GM18517 (cell line): ENCODE measurements at regions not wholly inside any gene's neighbourhood (a gene's known extent, or its start where the extent isn't known, plus 50 kb on each side); places are given as distances from the start of the nearest gene placed in this dataset.
"Not testable (repeated sequence)": the region's sequence is repeated elsewhere in the genome, so short reads cannot be mapped to it uniquely, and the experiment has no call there.

Source experiments
- ATAC-seq: cut with Tn5 transposase; IDR thresholded peaks from one replicate; pipeline ENCODE4 v1.9.1; 2021; ENCODE audit warnings: mild to moderate bottlenecking, moderate library complexity; ENCODE audit not compliant: unreplicated experiment

- no peak for ATAC-seq
These were observed 274.1 kb upstream of the CTNNB1 start for GRCh38 chr3:40925231-40925630.

- ATAC-seq = no peak
These were observed 269.2 kb upstream of the CTNNB1 start for GRCh38 chr3:40930131-40930538.

- no peak for ATAC-seq
These were observed 268.5 kb upstream of the CTNNB1 start for GRCh38 chr3:40930756-40931155.

GRCh38 chr3:40938591-40938990 lies 260.7 kb upstream of the CTNNB1 start:
- ATAC-seq = no peak

- no peak for ATAC-seq
These were observed 260.1 kb upstream of the CTNNB1 start for GRCh38 chr3:40939030-40939740.

- ATAC-seq = no peak
These were observed 259.6 kb upstream of the CTNNB1 start for GRCh38 chr3:40939741-40940130.

- no peak for ATAC-seq
These were observed 258.7 kb upstream of the CTNNB1 start for GRCh38 chr3:40940651-40941050.

- not testable (repeated sequence) for ATAC-seq
These were observed 252.3 kb upstream of the CTNNB1 start for GRCh38 chr3:40947022-40947421.

- ATAC-seq = not testable (repeated sequence)
These were observed 250.0 kb upstream of the CTNNB1 start for GRCh38 chr3:40949347-40949746.

GRCh38 chr3:40951636-40952035 lies 247.7 kb upstream of the CTNNB1 start:
- no peak for ATAC-seq

- ATAC-seq = peak; percentile 77
These were observed 238.0 kb upstream of the CTNNB1 start for GRCh38 chr3:40961104-40961857.

- ATAC-seq = no peak
These were observed 236.6 kb upstream of the CTNNB1 start for GRCh38 chr3:40962721-40963120.

- ATAC-seq = no peak
These were observed 230.6 kb upstream of the CTNNB1 start for GRCh38 chr3:40968666-40969065.

GRCh38 chr3:40969341-40969740 lies 230.0 kb upstream of the CTNNB1 start:
- ATAC-seq = no peak

GRCh38 chr3:40969756-40970466 lies 229.4 kb upstream of the CTNNB1 start:
- ATAC-seq = no peak

GRCh38 chr3:40971191-40972168 lies 227.8 kb upstream of the CTNNB1 start:
- peak; percentile 97 for ATAC-seq

- no peak for ATAC-seq
These were observed 227.0 kb upstream of the CTNNB1 start for GRCh38 chr3:40972350-40972749.

GRCh38 chr3:40973141-40973540 lies 226.2 kb upstream of the CTNNB1 start:
- no peak for ATAC-seq

GRCh38 chr3:40975711-40976121 lies 223.6 kb upstream of the CTNNB1 start:
- no peak for ATAC-seq

GRCh38 chr3:40976241-40976640 lies 223.1 kb upstream of the CTNNB1 start:
- no peak for ATAC-seq

GRCh38 chr3:40978442-40978841 lies 220.9 kb upstream of the CTNNB1 start:
- ATAC-seq = no peak
